ENCODE measurements at regions not wholly inside any gene's neighbourhood (a gene's known extent, or its start where the extent isn't known, plus 50 kb on each side); places are given as distances from the start of the nearest gene placed in this dataset.

DNA sequence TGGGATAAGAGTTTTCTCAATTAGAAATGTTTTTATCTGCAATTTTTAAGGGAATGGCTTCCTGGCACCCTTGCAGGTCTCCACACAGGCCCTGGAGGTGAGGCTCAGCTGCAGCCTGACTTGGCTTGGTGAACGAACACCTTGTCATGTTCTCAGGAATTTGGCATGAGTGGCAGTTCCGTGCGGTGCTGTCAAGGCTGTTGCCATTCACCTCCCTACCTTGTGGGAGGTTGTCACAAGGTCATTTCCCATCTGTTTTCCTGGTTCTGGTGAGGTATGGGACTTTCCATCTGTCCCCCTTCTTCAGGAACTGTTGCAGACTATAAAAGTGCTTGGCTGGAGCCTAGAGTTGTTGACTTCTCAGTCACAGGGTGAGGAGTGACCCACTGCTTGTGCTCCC is 82.9 kb downstream of the ELOVL4 start:
- no peak for DNase-seq (ENCODE audit: low spot score)

DNA sequence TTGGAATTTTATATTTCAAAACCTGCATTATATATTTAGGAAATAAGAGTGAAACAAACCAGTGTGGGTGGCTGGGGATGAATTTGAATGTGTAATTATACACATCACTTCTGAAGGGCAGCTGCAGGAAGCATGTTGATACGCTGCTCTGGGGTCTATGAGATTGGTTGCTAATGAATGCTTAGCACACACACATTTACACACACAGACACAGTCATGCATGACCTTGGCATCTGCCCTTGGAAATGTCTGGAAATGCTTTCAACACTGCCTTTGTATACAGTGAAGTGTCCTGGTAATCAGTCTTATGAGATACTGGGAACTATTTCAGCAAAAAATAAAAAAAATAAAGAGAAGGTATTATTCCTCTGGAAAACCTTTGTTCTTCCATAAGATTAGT is 83.4 kb downstream of the ELOVL4 start:
- no peak for DNase-seq (ENCODE audit: low spot score)

DNA sequence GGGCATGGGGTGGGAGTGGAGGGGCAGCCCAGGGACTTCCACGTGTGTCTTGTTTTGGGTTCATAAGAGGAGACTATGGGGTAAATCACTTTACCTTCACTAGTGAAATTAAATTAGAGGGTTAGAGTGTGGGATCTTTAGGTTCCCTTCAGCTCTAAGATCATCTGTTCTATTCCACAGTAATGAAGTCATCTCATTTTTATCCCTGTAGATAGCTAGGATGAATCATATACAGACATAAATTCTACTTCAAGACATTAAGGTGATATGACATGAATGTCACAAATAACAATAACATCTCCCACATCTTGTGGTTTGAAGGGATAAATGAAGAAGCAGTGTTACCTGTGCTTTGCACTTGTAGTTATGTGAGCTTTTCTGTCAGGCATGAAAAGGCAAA is 83.8 kb downstream of the ELOVL4 start:
- no peak for DNase-seq (ENCODE audit: low spot score)

DNA sequence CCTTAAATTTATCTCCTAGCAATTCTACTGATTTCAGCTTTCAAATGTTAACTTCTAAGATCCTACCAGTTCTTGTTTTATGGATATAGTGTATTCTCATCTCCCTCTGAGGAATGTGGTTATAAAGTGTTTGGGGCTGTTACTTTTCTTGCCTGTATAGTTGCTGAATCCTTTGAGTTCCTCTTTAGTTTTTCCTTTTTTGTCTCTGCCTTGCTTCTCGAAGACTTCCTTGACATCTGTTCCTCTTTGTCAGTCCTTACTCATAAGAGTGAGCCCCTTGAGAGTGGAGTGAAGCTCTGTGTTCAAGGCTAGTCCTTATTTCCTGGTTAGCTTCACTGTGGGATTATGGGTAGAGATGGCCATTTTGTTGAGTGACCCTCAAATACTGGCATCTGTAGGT is 84.6 kb downstream of the ELOVL4 start:
- DNase-seq (ENCODE audit: low spot score) = no peak

- no peak for DNase-seq (ENCODE audit: low spot score)
These were observed 85.2 kb downstream of the ELOVL4 start for GRCh38 chr6:79862126-79862525.

DNA sequence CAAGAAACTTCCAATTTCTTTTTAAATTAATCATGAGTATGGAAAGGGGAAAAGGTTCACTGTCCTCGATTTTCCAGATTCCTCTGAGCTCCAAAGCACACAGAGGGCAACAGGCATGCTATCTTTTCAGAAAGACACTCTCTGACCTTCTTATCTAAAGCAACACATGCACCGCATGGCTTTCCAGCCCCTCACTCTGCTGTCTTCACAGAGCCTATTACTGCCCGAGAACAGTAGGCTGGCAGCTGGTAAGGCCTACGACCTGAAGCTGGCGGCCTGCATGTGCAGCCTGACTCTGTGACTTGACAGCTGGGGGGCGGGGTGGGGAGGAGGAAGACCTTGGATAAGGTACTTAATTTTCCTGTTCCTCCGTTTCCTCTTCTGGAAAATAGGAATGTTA is 86.3 kb downstream of the ELOVL4 start:
- no peak for DNase-seq (ENCODE audit: low spot score)

- no peak for DNase-seq (ENCODE audit: low spot score)
These were observed 99.9 kb downstream of the ELOVL4 start for GRCh38 chr6:79847426-79847825.

GRCh38 chr6:79842376-79843040 is 104.8 kb downstream of the ELOVL4 start:
- DNase-seq (ENCODE audit: low spot score) = no peak

GRCh38 chr6:79841577-79842375 is 105.6 kb downstream of the ELOVL4 start:
- no peak for DNase-seq (ENCODE audit: low spot score)

- DNase-seq (ENCODE audit: low spot score) = no peak
These were observed 108.5 kb downstream of the ELOVL4 start for GRCh38 chr6:79838851-79839250.

- no peak for DNase-seq (ENCODE audit: low spot score)
These were observed 113.4 kb downstream of the ELOVL4 start for GRCh38 chr6:79833964-79834284.

DNA sequence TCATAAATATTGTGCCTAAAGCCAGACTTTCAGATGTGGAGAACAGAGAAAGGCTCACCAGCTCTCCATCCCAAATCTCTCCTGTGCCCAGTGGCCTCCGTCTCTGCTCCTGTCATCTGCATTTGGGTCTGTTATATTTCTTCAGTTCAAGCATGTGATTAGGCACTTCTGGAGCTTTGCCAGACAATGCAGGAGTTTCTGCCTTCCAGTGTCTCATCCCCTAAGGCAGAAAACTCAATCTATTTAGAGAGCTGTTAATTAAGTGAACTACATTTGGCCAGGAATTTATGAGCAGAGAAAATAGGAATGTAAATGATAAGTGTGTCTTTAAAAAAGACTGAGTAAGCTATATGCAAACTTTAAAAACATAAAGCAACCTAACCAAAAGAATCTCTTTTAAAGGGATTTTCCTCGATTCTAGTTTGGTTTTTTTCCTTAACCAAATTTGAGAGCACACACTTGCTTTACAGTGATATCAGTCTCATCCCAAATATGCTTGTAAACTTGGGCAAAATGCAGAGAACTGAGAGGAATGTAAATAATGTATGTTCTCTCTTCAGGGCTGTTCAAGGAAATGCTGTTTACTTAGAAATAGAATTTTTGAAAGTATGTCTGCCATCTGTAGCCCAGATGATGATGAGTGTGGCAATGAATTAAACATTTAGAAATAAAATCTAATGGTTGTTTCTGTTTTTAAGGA is 113.9 kb downstream of the ELOVL4 start:
- no peak for DNase-seq (ENCODE audit: low spot score)

- DNase-seq (ENCODE audit: low spot score) = no peak
These were observed 114.6 kb downstream of the ELOVL4 start for GRCh38 chr6:79832723-79833122.

DNA sequence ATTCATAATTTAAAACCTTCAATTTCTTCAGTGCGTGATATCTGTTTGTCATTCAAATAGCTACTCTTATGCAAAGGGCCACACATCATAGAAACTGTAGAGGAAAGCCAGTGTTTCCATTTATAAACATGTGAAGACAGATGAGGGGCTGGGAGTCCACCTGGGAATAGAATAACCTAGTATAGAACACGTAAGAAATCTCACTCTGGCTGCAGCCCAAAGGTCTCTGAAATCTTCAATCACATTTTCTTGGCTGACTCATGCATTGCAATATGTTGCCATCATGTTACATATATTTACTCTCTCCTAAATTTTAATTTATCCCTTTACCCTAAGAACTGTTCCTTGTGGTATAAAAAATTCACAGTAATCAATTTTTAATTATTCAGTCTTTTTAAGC is 123.2 kb downstream of the ELOVL4 start:
- no peak for DNase-seq (ENCODE audit: low spot score)

- DNase-seq (ENCODE audit: low spot score) = no peak
These were observed 125.5 kb downstream of the ELOVL4 start for GRCh38 chr6:79821859-79822258.

GRCh38 chr6:79818471-79818870 is 128.9 kb downstream of the ELOVL4 start:
- no peak for DNase-seq (ENCODE audit: low spot score)

DNA sequence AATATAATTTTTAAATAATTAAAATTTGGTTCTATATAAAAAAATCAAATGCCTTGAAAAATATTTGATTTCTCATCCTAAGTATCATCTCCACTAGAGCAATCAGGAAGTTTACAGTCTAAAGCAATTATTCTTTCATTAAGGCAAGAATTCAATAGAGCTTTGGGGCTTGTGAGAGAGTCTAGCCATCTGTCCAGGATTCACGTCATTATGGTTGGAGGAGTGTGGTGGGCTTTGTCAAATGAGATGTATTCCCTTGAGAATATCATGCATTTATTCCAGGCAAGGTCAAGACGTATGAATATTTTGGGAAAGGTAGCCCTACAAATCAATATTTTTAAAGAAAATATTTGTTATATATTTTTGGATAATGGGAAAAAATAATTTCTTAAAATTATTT is 132.4 kb downstream of the ELOVL4 start:
- no peak for DNase-seq (ENCODE audit: low spot score)

- no peak for DNase-seq (ENCODE audit: low spot score)
These were observed 133.3 kb downstream of the ELOVL4 start for GRCh38 chr6:79813854-79814709.

DNA sequence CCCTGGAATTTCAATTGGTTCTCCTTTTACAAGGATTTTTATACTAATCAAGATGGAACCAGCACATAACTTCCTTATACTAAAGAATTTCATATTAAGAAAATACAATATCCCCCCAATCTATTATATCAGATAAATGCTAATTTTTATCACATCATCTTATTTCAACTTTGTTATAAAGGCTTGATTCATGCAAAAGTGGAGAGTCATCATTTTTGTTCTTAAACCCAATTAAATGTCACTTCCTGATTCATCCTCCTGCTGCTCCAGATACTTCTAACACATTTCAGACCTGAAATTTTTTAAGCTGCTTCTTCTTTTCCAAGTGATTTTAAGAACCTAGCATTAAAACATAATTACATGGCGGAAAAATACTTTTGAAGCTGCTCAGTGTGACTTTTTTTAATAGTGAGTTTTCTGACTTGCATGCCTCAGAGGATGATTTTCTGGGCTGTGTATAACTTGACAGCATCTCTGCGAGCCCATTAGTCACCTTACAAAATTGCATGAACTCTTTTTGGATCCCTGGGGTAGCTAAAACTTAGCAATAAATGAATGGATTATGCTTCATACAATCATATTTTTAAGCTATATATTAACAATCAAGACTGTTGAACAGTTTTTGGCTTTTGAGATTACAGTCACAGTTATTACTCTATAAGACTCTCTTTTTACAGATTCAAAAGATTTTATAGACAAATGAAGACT is 134.1 kb downstream of the ELOVL4 start:
- DNase-seq (ENCODE audit: low spot score) = no peak

GRCh38 chr6:79812195-79812594 is 135.2 kb downstream of the ELOVL4 start:
- DNase-seq (ENCODE audit: low spot score) = no peak

DNA sequence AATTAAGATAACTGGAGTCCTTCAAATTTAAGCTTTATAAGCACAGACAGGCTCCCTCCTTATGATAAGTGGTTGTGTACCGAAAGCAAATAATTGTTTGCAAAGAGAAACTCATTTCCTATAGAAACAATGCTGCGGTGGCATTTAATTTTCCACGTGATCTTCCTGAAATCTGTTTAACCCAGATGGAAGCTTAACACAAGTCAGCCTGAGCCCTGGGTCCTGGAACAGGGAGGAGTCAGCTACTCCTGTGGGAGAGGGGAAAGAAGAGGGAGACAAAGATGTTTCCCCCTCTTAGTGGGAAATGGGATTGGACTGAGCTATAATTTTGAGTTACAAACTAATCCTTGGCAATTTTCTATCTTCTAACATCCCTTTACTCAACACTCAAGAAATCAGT is 136.5 kb downstream of the ELOVL4 start:
- no peak for DNase-seq (ENCODE audit: low spot score)

All from mesenteric fat pad (tissue), 1 donor.